RWPE2 (cell line): ENCODE measurements at regions not wholly inside any gene's neighbourhood (a gene's known extent, or its start where the extent isn't known, plus 50 kb on each side); places are given as distances from the start of the nearest gene placed in this dataset.

Experiments used
- ATAC-seq: fragments of 200-7000 bp; cut with Tn5 transposase; 3 replicates; pipeline ENCODE4 v1.9.1; 2021; ENCODE audit warnings: low read depth
- DNase-seq: peaks from one replicate; pipeline ENCODE4 v3.0.0-alpha.2; 2020; ENCODE audit warnings: low spot score
- H3K27ac ChIP-seq: fragments of 450-650 bp; 2 replicates; pipeline ENCODE4 v1.5.1; 2017; ENCODE audit warnings: mild to moderate bottlenecking; ENCODE audit not compliant: poor library complexity, severe bottlenecking
- H3K27me3 ChIP-seq: fragments of 250-450 bp; sonication (Bioruptor Pico); 2 replicates; pipeline ENCODE4 v1.5.1; 2021; ENCODE audit warnings: mild to moderate bottlenecking, moderate library complexity; ENCODE audit not compliant: insufficient read depth, poor library complexity, severe bottlenecking
- H3K36me3 ChIP-seq: fragments of 250-450 bp; sonication (Bioruptor Pico); 2 replicates; pipeline ENCODE4 v1.5.1; 2020; ENCODE audit warnings: low read depth, mild to moderate bottlenecking, moderate library complexity
- H3K4me1 ChIP-seq: fragments of 250-450 bp; sonication (Bioruptor Pico); 2 replicates; pipeline ENCODE4 v1.5.1; 2021; ENCODE audit warnings: mild to moderate bottlenecking, moderate library complexity; ENCODE audit not compliant: insufficient read depth, poor library complexity, severe bottlenecking
- H3K4me3 ChIP-seq: fragments of 250-450 bp; sonication (Bioruptor Pico); 2 replicates; pipeline ENCODE4 v1.5.1; 2021; ENCODE audit warnings: mild to moderate bottlenecking, moderate library complexity; ENCODE audit not compliant: severe bottlenecking
- H3K9me3 ChIP-seq: fragments of 250-450 bp; sonication (Bioruptor Pico); 2 replicates; pipeline ENCODE4 v1.5.1; 2021; ENCODE audit warnings: mild to moderate bottlenecking, moderate library complexity; ENCODE audit not compliant: severe bottlenecking
- CTCF ChIP-seq: fragments of 450-650 bp; IDR thresholded peaks from one replicate; pipeline ENCODE4 v1.5.1; 2017; ENCODE audit warnings: mild to moderate bottlenecking, moderate library complexity; ENCODE audit not compliant: poor library complexity, severe bottlenecking

GRCh38 chr5:145587308-145587672, 247.9 kb downstream of the PRELID2 start:
- Histone ChIP-seq H3K27me3 (no peaks in the 10 kb centered on the region), H3K4me1 (no peaks in the 10 kb centered on the region), H3K4me3 (no peak overlapping the region), H3K27ac (no peak overlapping the region), H3K9me3 (no peaks in the 10 kb centered on the region), H3K36me3 (no peaks in the 10 kb centered on the region)
- DNase-seq (no peak), ATAC-seq (no peak)
- TF ChIP-seq CTCF: no peak

GRCh38 chr5:145586661-145587307, 248.4 kb downstream of the PRELID2 start:
- Histone ChIP-seq H3K4me3 (no peak overlapping the region), H3K27ac (no peak overlapping the region), H3K27me3 (no peaks in the 10 kb centered on the region), H3K4me1 (no peaks in the 10 kb centered on the region), H3K9me3 (no peaks in the 10 kb centered on the region), H3K36me3 (no peaks in the 10 kb centered on the region)
- ATAC-seq: no peak
- no peak for TF ChIP-seq CTCF
- no peak for DNase-seq

DNA sequence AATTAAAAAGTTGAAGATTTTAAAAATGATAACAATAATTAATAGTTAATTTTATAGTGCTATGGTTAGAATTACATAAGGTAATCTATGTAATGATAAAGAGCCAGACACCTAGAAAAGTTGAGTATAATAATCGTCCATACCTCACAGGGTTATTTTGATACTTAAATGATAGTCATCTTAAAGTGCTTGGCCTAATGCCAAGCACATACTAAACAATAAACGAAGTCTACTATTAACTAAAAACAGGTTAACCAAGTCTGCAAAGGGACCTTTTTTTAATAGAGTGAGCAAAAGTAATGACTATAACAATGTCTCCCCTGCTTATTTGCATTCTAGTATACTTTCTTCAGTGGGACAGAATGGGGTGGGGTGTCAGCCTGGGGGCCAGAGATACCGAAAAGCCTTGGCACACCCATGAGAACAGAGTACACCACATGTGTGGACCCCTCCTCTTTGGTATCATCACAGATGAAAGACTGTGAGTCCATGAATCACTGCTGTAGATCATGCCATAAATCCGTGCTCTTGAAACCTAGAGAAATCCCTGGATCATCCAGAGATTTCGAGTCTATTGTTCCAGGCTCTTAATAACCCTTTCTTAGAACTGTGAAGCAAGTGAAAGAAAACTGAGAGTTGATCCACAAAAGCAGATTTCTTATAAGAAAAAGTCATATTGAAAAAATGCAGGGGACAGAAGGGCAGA, 249.5 kb downstream of the PRELID2 start:
- TF ChIP-seq CTCF: no peak
- Histone ChIP-seq H3K9me3 (no peaks in the 10 kb centered on the region), H3K4me1 (no peaks in the 10 kb centered on the region), H3K36me3 (no peaks in the 10 kb centered on the region), H3K4me3 (no peak overlapping the region), H3K27ac (no peak overlapping the region), H3K27me3 (no peaks in the 10 kb centered on the region)
- ATAC-seq: no peak
- no peak for DNase-seq

DNA sequence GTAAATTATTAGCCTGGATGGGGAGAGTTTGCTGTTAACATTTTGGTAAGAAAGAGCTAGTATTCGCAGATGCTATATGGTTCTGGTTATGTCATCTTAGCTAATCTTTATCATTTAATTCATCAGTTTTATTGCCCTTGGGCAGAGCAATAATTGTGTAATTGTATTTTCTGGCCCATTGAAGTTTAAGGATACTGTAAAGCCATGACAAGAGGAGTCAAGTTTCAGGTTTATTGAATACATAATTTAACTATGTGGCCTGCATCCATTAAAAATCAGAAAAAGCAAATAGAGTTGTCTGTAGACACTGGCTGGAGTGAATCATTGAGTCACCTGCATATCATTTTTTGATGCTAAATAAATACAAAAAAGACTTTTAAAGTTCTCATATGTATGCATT, 255.8 kb downstream of the PRELID2 start:
- Histone ChIP-seq H3K27me3 (no peaks in the 10 kb centered on the region), H3K27ac (no peak overlapping the region), H3K36me3 (no peaks in the 10 kb centered on the region), H3K4me1 (no peaks in the 10 kb centered on the region), H3K9me3 (peaks cover 3% of the 10 kb centered on the region), H3K4me3 (no peak overlapping the region)
- ATAC-seq (no peak), DNase-seq (no peak)
- TF ChIP-seq CTCF: no peak
